OCI-LY7 (cell line): ENCODE measurements at regions not wholly inside any gene's neighbourhood (a gene's known extent, or its start where the extent isn't known, plus 50 kb on each side); places are given as distances from the start of the nearest gene placed in this dataset.

Experiments
- EZH2phosphoT487 ChIP-seq: fragments of 200-600 bp; sonication (generic); IDR thresholded peaks from 2 replicates; pipeline ENCODE4 v1.6.1; 2018; ENCODE audit warnings: low read depth, borderline replicate concordance, mild to moderate bottlenecking, mixed run types, antibody characterized with exemption, low read length, moderate library complexity, mixed read lengths
- TF ChIP-seq, protein P1 (sequence below): fragments of 200-600 bp; sonication (generic); conservative IDR thresholded peaks from 2 replicates; pipeline ENCODE4 v1.5.1; 2014; ENCODE audit warnings: mild to moderate bottlenecking, antibody characterized with exemption, low read length, moderate library complexity, mixed read lengths

DNA sequence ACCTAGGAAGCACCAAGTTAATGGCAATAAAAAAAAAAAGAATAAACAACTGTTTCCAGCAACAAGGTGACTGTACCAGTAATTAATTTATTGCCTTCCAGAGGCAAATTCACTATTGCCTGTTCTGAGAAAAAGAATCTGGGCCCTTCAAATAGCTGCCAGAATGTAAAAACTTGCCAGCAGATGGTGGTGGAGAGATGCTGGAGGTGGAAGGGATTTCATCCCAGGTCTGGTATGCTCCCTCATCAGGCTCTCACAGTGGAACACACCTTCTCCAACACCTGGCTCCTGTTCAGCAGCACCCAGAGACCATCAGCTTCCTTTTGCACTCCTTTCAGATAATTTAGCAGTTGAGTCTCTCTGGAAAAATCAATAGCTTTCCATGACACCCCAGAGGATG, 792.9 kb upstream of the ADAMTS5 start:
- TF ChIP-seq, protein P1, sequence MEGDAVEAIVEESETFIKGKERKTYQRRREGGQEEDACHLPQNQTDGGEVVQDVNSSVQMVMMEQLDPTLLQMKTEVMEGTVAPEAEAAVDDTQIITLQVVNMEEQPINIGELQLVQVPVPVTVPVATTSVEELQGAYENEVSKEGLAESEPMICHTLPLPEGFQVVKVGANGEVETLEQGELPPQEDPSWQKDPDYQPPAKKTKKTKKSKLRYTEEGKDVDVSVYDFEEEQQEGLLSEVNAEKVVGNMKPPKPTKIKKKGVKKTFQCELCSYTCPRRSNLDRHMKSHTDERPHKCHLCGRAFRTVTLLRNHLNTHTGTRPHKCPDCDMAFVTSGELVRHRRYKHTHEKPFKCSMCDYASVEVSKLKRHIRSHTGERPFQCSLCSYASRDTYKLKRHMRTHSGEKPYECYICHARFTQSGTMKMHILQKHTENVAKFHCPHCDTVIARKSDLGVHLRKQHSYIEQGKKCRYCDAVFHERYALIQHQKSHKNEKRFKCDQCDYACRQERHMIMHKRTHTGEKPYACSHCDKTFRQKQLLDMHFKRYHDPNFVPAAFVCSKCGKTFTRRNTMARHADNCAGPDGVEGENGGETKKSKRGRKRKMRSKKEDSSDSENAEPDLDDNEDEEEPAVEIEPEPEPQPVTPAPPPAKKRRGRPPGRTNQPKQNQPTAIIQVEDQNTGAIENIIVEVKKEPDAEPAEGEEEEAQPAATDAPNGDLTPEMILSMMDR: no peak
- no peak for TF ChIP-seq EZH2phosphoT487
